Ramos (cell line): ENCODE measurements at regions not wholly inside any gene's neighbourhood (a gene's known extent, or its start where the extent isn't known, plus 50 kb on each side); places are given as distances from the start of the nearest gene placed in this dataset.

Experiments
- in situ Hi-C: fragments of 300-500 bp; cut with MboI; formaldehyde crosslinking; loops from one replicate; pipeline ENCODE4 v1.14.3; 2022; ENCODE audit warnings: low sequenced_read_pairs; ENCODE audit not compliant: unreplicated experiment

DNA sequence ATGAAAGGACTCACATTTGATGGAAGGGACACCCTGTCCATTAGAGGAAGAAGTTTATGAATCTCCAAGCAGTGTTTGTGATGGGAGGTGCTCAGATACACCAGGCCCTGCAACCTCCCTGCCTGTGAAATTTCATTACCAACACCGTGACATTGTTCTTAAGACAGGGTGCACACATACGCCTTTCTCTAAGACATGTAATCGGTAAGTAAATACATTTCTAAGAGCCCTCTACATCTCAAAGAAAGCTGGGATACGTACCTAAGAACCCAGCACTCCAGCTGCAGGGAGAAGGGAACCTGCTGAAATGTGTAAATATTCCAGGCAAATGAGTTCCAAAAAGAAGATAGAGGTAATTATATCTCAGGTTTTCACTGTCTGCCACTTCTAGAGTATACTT lies 125.0 kb upstream of the APC start:
- in situ Hi-C loops, result no loop called here

DNA sequence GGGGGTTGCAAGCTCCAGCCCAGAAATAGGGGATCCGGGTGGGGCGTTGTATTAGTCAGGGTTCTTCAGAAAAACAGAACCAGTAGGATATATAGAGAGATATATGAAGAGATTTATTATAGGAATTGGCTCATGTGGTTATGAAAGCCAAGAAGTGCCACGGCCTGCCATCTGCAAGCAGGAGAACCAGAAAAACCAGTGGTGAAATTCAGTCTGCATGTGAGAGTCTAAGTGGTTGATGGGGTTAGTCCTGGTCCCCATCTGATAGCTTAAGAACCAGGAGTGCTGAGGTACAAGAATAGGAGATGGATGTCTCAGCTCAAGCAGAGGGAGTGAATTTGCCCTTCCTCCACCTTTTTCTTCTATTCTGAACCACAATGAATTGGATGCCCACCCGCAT lies 123.4 kb upstream of the APC start:
- in situ Hi-C loops, result no loop called here

DNA sequence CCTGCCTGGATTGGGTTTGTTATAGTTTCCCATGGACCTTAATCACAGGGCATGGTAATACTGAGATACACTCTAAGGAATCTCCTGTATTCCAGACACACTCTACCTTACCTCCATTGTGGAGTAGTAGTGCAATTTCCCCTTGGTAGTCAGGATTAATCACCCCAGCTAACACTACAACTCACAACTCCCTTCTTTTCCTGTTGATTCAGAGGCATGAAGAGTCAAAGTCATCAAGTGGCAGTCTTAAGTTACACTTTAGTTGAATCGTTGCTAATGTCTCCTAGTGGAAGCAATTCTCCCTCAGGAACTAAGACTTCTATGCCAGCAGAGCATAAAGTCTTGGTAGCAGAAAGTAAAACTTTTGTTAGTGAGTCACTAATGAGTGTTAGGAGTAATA lies 122.7 kb upstream of the APC start:
- in situ Hi-C loops, result no loop called here

DNA sequence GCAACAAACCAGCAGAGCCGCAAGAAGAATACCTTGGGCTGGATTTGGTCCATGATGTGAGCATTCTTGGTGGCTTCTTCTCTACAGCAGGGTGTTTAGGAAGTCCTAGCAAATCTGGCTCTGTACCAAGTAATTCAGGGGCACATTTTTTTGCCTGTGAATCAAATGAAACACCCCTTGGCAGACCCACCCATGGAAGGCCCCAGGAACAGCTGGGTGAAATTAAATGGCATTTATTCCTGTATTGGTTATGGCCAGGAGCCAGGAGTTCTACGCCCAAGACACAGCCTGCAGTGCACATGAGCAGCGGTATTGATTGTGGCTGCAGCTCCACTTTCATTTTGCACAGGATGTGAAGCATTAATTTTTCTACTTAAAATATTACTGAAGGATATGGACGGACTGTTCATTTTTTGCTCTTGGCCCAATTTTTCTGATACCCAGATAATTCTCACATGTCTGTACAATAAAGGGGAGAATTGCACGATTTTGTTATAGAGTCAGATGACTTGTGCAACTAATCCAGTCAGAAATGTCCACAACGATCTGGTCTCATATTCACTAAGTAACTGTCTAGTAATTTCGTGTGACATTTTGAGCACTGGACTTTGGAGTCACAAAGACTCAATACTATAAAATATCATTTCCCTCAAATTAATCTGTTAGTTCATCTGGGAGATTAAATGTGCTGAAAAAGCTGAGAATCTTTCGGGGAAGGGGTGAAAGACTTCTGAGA lies 120.7 kb upstream of the APC start:
- in situ Hi-C loops, result no loop called here

DNA sequence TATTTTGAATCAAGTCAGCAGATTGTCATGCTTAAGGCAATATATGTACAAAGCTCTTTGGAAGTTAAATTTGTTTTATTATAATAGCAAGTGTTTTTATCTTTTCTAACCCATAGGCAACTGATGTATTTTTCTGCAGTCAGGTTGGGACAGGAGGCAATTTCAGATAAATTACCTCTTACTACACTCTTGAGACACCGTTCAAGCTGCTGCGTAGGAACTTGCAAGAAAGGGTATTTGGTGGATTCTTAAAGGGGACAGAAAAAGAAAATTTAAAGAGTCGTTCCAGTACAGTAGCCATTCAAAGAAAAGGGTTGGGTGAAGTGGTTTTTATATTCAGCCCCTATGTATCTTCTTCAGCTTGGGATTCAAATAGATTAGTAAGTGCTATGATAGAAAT lies 112.4 kb upstream of the APC start:
- in situ Hi-C loops, result no loop called here

DNA sequence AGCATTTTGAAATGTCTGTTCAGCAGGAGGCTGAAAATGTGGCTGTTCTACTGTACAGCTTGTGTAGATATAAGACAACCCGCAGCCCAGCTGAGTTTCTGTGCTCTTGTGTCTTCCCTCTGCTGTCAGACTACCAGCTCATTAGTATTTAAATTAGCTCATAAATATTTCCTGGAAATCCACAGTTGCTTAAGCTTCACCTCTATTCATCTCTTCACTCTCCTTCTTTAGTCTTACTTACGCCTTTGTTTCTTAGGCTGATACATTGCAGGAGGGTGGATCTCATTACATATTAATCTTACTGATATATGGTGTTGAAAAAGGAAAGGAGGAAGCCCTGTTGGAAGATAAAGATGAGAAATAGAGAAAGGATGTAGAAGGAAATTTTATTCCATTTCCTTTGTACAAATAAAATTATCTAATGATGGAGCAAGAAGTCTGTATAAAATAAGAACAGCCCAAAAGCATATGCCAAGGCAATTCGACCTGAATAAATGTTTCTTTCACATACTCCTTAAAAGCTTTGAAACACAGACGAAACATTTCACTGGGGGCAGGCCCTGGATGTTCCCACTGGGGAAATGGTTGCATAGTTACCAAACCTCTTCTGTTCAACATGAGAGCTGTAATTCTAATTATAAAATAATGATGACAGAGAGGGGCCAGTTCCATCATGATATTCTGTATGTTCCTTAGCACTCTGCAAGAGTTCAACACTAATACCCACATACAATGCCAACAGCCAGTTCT lies 111.8 kb upstream of the APC start:
- in situ Hi-C loops, result no loop called here

DNA sequence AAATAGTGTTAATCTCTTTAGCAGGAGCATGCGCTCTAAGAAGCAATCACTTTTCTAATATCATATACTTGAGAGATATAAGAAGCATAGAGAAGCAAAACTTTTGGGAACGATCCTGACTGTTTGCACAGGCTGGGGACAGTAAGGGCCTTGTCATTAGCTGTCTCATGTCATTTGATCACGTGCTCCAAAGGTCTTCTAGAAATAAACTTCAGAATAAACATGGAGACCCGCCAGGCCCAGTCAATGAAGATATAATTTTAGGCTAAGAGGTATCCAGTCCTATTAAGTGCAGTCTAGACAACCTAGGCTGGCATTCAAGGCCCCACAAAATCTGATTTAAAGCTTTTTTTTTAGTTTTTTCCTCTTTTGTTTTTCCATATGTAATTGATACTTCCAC lies 111.0 kb upstream of the APC start:
- in situ Hi-C loops, result no loop called here

DNA sequence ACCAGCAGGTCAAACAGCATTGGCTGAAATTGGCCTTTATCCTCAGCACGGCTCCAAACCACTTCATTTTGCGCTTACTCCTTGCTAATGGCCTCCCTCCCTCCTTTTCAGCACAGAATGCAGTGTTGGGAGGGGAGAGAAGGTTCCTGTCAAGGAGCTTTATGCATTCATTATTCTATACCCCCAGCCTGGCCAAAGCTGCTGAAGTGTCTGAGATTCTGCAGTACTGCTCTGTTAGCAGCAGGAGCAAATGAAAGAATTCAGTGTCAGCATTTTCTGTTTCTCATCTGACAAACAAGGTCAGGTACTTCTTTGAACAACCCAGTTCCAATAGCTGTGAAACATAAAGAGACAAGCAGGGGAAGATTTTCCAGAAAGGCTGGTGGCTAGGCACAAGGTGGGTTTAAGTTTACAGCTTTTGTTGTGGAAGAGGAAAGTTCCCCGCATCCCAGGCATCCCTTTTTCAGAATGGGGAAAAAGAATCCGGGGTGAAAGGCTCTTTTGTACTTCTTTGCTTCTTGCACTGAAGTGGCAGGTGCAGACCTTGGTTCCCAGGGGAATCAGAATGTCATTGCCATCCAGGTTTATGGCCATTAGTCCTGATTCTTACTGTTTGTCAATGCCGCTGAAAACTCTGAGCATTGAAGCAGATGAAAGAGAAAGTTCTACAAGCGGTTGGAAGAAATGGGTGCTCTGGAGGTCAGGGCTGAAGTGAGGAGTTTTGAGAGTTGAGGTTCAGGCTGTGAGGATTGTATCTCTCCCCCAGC lies 109.3 kb upstream of the APC start:
- in situ Hi-C loops, result no loop called here

DNA sequence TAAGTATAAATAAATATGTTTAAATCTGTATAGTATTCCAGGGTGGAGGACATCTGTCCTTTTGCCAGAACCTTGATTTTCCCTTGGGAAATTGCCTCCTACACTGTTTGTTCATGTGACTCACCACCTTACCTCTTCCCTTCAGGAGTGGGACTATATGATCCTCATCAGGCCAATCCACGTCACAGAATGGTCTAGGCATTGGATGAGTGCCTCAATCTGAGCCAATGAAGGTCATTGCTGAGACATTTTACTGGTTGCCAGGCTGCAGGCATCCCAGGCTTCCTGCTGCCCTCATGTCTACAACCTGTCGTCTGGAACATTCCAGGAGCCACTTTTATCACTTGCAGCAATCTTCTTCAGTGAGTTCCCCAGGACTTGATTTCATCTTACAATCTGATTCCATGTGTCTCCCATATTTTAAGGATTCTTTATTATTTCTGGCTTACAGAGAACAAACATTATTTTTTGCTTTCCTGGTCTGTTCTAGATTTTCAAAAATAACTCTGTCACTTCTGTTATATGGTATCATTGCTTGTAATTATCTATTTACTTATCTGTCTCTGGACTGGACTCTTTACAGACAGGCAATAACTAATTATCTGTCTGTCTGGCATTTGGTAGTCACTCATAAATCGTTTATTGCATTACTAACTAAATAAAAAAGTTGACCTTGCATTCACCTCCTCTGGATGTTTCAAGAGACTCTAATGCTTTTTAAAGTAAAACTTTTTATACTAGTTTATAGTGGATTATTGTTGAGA lies 107.3 kb upstream of the APC start:
- in situ Hi-C loops, result no loop called here

DNA sequence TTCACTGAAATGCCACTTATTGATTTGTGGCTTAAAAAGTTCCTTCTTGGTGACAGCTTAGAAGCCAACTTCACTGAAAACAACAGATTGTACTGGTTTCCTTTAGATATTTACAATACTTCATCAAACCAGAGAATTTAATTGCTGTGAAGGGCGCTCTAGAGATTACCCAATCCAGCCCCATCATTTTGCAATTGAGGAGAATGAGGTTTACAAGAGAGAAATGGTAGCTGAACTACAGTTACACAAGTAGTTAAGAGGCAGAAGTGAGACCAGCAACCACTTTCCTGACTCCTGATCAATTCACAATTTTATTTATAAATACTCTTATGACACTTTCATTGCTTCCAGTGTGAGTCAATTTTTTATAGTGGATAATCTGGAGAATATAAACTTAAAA lies 103.5 kb upstream of the APC start:
- in situ Hi-C loops, result no loop called here

DNA sequence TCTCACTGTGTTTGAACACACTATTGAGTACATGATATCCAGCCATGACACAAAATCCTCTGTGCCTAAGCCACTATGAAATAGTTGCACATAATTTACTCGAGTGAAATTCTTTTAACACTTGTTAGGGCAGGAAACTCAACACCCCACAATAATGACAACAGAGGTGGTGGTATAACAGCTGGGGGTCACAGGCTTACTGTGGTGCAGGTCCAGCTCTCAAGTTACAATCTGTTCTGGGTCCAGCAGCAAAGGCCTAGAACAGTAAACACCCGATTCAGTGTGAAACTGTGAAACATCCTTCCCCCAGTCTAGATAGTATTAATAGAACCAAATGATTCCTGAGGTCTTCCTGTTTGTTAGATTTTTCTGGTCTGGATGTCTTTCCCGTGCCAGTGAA lies 102.9 kb upstream of the APC start:
- in situ Hi-C loops, result no loop called here

DNA sequence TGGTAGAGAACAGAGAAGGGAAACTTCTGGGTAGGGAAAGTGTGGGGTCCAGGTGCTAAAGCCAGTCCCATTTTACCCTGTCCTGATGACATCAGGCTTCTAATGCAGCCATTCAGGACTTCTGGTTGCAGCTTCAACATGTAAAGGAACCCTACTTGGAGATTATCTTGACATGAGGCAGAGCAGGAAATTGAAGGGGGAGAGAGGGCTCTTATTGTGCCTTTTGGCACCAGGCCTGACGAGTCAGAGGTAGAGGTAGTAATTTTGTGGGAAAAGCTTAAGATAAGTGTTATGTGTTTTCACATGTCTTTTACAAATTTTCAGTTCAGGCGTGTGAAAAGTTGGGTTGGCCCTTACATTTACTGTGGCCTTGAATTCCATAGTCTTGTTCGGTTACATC lies 102.4 kb upstream of the APC start:
- in situ Hi-C loops, result no loop called here

DNA sequence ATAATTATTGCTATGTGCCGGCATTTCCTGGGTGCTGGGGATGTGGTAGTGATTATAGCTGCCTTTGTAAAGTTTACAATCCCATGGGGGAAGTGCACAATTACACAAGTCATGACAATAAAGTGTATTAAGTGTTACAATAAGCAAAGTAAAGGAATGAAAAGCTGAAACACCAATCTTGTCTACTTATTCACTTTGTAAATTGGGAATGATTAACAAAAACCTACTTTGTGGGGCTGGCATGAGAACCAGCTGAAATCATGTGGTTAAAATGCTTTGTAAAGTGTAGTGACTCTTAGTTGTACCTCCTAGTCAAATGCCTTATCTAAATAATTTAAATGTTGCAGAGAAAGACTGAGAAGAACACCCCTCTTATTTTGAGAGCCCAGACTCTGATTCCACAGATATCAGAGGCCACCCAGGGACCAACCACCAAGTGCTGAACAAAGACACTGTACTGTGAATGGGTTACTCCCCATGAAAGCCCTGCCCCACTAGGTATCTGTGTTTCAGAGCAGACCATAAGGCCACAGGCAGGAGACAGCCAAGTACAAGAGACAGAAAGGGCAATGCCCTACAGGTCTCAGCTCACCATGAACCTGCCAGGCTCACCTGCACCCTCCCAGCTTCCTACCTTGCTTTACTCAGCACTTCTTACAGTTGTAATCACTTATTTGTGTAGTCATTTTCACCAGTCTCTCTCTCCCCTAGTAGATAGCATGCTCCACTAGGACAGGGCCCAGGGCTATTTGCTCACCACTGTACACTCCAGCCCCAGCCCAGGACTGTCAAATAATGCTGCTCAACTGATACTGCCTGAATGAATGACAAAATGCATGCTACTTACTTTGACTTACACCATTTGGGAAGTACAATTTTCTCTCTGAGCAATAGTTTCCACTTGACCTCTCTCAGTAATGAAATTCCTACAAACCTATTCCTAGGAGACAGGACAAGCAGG lies 101.6 kb upstream of the APC start:
- in situ Hi-C loops, result no loop called here

DNA sequence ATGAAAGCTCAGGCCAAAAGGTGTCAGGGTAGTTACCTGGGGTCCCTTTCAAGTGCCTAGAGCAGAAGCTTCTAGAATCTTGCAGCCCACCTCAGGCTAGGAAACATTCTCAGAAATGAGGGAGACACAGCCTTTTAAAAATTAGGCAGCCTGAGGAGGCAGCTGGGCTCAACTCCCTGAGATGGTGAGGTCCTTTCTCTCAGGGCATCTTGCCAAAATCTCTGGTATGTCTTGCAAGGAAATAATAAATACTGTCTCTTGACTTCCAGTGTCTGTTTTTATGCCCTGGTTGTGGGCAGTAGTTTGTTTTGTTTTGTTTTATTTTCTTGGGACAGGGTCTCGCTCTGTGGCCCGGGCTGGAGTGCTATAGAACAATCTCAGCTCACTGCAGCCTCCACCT lies 100.9 kb upstream of the APC start:
- in situ Hi-C loops, result no loop called here

DNA sequence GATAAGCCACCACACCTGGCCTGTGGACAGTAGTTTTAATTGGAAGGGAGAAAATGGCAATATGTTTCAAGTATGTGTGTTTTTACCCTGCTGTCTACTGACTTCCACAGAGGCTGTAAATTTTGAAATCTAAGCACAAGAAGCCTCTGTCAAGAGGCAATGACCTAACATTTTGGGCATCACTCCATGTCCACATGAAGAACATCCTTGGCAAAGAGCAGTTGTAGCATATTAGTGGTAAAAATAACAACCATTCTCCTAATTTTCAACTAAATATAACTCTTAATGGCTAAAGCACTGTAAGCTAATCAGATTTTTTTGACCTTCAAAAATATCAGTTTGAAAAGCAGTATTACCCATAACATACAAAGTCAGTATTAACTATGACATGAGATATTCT lies 100.3 kb upstream of the APC start:
- in situ Hi-C loops, result no loop called here

DNA sequence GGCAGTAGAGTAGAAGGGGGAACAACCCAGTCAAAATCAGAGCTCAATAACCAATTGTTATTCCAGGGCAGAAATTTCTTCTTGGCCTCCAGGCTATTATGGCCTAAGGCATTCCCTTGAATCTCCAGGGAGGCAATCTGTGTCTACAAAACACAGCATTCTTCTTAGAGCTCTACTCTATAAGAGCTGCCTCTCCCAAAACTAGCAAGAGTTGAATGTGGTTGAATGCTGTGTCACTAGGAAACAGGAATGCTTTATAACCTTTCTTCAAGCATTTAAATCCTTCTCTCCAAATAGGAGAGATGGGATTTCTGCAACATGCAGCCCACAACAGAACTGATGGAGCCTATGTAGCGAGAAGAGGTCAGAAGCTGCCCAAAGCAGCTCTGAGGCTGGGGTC lies 97.1 kb upstream of the APC start:
- in situ Hi-C loops, result no loop called here

DNA sequence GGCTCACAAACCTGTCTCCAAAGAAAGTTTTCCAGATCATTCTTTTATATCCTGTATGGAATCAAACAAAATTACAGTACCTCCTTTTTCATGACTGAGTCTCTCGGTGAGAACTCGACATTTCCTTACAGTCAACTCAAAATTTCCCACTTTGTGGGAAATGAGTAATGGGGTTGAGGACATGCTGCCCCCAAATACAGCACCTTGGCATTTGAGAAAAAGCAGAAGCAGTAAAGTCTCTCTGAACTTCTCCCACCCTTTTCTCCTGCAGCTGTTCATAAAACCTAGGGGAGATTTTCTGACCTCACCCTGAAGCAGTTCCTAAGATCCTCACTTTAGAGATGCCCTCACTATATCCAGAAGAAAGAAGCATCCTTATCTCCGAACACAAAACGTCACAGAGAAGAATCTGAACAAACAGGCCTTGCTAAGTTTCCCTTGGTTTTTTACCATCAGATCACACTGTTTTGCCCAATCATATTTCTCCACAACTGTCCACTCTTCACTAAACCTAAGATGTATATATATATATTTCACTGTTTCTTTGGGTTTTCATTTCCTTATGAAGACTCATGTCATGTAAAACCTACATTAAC lies 96.1 kb upstream of the APC start:
- in situ Hi-C loops, result no loop called here

DNA sequence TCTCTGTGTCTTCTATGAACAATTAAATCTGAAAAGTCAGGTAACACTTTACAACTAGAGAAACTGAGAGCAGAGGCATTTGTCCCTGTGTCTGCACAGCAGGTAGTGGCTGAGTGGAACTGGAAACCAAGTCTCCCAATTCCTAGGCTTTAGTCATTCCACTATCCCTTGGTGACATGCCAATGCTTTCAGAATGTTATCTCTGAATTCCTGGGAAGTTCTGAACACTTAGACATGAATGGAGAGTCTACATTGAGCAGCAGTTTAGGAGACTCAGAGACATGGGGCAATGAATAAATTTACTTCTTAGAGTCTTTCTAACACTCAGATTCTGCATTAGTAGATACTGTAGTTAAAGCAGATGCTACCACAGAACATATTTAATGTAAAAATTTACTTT lies 94.8 kb upstream of the APC start:
- in situ Hi-C loops, result no loop called here

DNA sequence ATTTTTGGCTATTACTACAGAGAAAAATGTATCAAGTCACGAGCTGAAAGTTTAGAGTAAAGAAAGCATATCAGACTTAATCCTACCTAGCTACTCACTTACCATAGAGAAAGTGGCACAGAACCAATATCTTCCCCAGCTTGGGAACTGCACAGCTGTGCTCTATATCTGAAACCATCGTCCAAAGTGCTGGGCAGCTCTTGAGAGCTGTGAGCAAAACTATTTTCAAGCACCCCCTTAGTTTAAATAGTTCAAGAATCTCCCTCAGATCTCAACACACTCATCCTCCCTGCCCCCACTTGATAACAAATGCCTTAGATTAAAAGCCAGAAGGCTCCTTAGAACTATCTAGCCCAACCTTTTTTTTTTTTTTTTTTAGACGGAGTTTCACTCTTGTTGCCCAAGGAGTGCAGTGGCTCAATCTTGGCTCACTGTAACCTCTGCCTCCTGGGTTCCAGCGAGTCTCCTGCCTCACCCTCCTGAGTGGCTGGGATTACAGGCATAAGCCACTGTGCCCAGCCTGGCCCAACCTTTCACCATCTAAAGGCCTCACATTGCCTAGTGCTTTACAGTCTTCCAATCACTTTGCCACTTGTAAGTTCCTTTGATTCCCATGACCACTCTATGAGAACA lies 94.2 kb upstream of the APC start:
- in situ Hi-C loops, result no loop called here
